SU-DHL-6 (cell line): ENCODE measurements at regions not wholly inside any gene's neighbourhood (a gene's known extent, or its start where the extent isn't known, plus 50 kb on each side); places are given as distances from the start of the nearest gene placed in this dataset.
"Not testable (repeated sequence)": the region's sequence is repeated elsewhere in the genome, so short reads cannot be mapped to it uniquely, and the experiment has no call there.

Source experiments
- H2AFZ ChIP-seq: fragments of 200-600 bp; sonication (generic); 2 replicates; pipeline ENCODE4 v1.6.1; 2014; ENCODE audit warnings: low read depth, mild to moderate bottlenecking, moderate library complexity, mixed read lengths, antibody characterized with exemption, low read length; ENCODE audit not compliant: severe bottlenecking
- H3F3A ChIP-seq: fragments of 200-600 bp; shearing (Covaris generic); 2 replicates; pipeline ENCODE4 v1.6.0; 2016; ENCODE audit warnings: antibody characterized with exemption, mild to moderate bottlenecking; ENCODE audit not compliant: insufficient read depth
- H3K27ac ChIP-seq: fragments of 200-600 bp; sonication (generic); 2 replicates; pipeline ENCODE4 v1.5.1; 2016; ENCODE audit warnings: low read depth, mild to moderate bottlenecking, low read length, moderate library complexity, mixed read lengths
- H3K27me3 ChIP-seq: fragments of 200-600 bp; sonication (generic), shearing (Covaris generic); 2 replicates; pipeline ENCODE4 v1.6.0; 2014; ENCODE audit warnings: mild to moderate bottlenecking, low read length
- H3K36me3 ChIP-seq: fragments of 200-600 bp; sonication (generic); 2 replicates; pipeline ENCODE4 v1.6.1; 2014; ENCODE audit warnings: mild to moderate bottlenecking, low read length, mixed read lengths
- H3K4me2 ChIP-seq: fragments of 300-600, 200-600 bp; shearing (Covaris generic), sonication (generic); 2 replicates; pipeline ENCODE4 v1.6.0; 2014; ENCODE audit warnings: low read length, low read depth, mild to moderate bottlenecking; ENCODE audit not compliant: poor library complexity, severe bottlenecking
- H3K4me3 ChIP-seq: fragments of 200-600 bp; sonication (generic); 2 replicates; pipeline ENCODE4 v1.5.1; 2014; ENCODE audit warnings: antibody characterized with exemption, low read length, mild to moderate bottlenecking, mixed read lengths; ENCODE audit not compliant: insufficient read depth, poor library complexity, severe bottlenecking
- H3K79me2 ChIP-seq: fragments of 200-600 bp; sonication (generic); 2 replicates; pipeline ENCODE4 v1.6.1; 2014; ENCODE audit warnings: mild to moderate bottlenecking, low read length, moderate library complexity; ENCODE audit not compliant: insufficient read depth
- H3K9ac ChIP-seq: fragments of 200-600 bp; sonication (generic); 2 replicates; pipeline ENCODE4 v1.7.0; 2014; ENCODE audit warnings: mild to moderate bottlenecking, low read length
- H3K9me2 ChIP-seq: fragments of 200-600 bp; sonication (generic); replicated peaks from 2 replicates; pipeline ENCODE4 v1.6.1; 2014; ENCODE audit warnings: low read length; ENCODE audit not compliant: insufficient read depth
- H3K9me3 ChIP-seq: fragments of 200-600 bp; sonication (generic); 2 replicates; pipeline ENCODE4 v1.6.1; 2014; ENCODE audit warnings: low read length, mixed read lengths; ENCODE audit not compliant: insufficient read depth
- H4K20me1 ChIP-seq: fragments of 200-600 bp; sonication (generic); 2 replicates; pipeline ENCODE4 v1.6.1; 2014; ENCODE audit warnings: low read depth, mild to moderate bottlenecking, antibody characterized with exemption, low read length, moderate library complexity, mixed read lengths
- EZH2phosphoT487 ChIP-seq: fragments of 200-600 bp; sonication (generic), shearing (Covaris generic); conservative IDR thresholded peaks from 2 replicates; pipeline ENCODE4 v1.6.1; 2018; ENCODE audit warnings: mild to moderate bottlenecking, antibody characterized with exemption, low read length, moderate library complexity, mixed read lengths
- TF ChIP-seq, protein P1 (sequence below): fragments of 200-600 bp; sonication (generic); IDR thresholded peaks from one replicate; pipeline ENCODE4 v1.5.1; 2017; ENCODE audit warnings: antibody characterized with exemption, mild to moderate bottlenecking, low read length, moderate library complexity; ENCODE audit not compliant: insufficient read depth, poor library complexity, severe bottlenecking

DNA sequence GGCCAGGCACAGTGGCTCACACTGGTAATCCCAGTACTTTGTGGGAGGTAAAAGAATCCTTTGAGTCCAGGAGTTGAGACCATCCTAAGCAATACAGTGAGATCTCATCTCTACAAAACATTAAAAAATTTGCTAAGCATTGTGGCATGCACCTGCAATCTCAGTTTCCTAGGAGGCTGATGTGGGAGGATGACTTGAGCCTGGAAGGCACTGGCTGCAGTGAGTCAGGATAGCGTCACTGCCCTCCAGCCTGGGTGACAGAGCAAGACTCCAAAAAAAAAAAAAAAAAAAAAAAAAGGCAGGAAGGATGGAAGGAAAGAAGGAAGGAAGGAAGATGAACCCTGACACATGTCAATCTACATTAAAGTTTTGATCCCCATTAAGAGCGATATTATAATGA, 1452.2 kb upstream of the ACO1 start:
- no peak overlapping the region for H3K27ac ChIP-seq
- no peak overlapping the region for H2AFZ ChIP-seq
- no peaks in the 10 kb centered on the region for H3K79me2 ChIP-seq
- H3F3A ChIP-seq: no peaks in the 10 kb centered on the region
- H3K9me3 ChIP-seq: no peaks in the 10 kb centered on the region
- no peak overlapping the region for H3K4me2 ChIP-seq
- no peaks in the 10 kb centered on the region for H3K9me2 ChIP-seq
- no peaks in the 10 kb centered on the region for H4K20me1 ChIP-seq
- no peak overlapping the region for H3K4me3 ChIP-seq
- no peaks in the 10 kb centered on the region for H3K36me3 ChIP-seq
- TF ChIP-seq, protein P1, sequence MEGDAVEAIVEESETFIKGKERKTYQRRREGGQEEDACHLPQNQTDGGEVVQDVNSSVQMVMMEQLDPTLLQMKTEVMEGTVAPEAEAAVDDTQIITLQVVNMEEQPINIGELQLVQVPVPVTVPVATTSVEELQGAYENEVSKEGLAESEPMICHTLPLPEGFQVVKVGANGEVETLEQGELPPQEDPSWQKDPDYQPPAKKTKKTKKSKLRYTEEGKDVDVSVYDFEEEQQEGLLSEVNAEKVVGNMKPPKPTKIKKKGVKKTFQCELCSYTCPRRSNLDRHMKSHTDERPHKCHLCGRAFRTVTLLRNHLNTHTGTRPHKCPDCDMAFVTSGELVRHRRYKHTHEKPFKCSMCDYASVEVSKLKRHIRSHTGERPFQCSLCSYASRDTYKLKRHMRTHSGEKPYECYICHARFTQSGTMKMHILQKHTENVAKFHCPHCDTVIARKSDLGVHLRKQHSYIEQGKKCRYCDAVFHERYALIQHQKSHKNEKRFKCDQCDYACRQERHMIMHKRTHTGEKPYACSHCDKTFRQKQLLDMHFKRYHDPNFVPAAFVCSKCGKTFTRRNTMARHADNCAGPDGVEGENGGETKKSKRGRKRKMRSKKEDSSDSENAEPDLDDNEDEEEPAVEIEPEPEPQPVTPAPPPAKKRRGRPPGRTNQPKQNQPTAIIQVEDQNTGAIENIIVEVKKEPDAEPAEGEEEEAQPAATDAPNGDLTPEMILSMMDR: no peak
- TF ChIP-seq EZH2phosphoT487: no peak
- H3K27me3 ChIP-seq: no peaks in the 10 kb centered on the region
- H3K9ac ChIP-seq: no peak overlapping the region

DNA sequence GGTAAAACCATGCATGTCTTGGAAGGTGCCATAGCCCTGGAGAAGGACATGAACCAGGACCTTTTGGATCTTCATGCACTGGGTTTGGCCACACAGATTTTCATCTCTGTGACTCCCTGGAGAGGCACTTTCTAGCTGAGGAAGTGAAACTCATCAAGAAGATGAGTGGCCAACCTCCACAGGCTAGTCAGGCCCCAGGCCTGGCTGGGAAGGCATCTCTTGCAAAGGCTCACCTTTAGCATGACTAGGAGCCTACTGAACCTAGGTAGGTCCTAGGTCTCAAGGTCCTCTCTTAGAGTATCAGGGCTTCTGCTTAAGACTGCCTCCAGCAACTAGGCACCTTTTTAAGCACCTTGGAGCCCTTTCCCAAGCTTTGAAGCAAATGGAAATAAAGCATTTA, 1448.7 kb upstream of the ACO1 start:
- Histone ChIP-seq H2AFZ (no peak overlapping the region), H4K20me1 (no peaks in the 10 kb centered on the region), H3K9me3 (no peaks in the 10 kb centered on the region), H3K4me2 (no peak overlapping the region), H3K79me2 (no peaks in the 10 kb centered on the region), H3K9ac (no peak overlapping the region), H3K36me3 (no peaks in the 10 kb centered on the region), H3K9me2 (no peaks in the 10 kb centered on the region), H3F3A (no peaks in the 10 kb centered on the region), H3K4me3 (no peak overlapping the region), H3K27me3 (no peaks in the 10 kb centered on the region), H3K27ac (no peak overlapping the region)
- TF ChIP-seq, protein P1: no peak
- TF ChIP-seq EZH2phosphoT487: no peak

DNA sequence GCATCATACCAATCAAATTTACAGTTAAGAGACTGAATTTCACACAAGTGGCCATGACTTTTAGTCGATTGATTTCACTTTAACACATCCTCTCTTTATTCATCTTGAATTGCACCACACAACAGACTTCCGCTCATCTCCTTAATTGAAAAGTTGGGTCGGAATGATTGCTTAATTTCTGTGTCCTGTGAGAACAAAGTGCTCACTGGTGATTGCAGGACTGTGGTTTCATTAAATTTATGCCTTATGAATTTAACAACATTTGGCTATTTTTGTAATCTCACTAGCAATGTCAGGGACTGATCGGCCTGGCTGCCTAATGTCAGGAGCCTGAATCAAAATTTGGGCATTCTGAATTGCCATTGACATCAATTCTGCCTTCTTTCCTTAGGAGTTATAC, 1447.3 kb upstream of the ACO1 start:
- no peaks in the 10 kb centered on the region for H3K27me3 ChIP-seq
- no peaks in the 10 kb centered on the region for H3K36me3 ChIP-seq
- no peak overlapping the region for H3K4me3 ChIP-seq
- H4K20me1 ChIP-seq: no peaks in the 10 kb centered on the region
- H3K27ac ChIP-seq: no peak overlapping the region
- no peaks in the 10 kb centered on the region for H3K79me2 ChIP-seq
- H2AFZ ChIP-seq: no peak overlapping the region
- TF ChIP-seq, protein P1: no peak
- TF ChIP-seq EZH2phosphoT487: no peak
- H3F3A ChIP-seq: no peaks in the 10 kb centered on the region
- no peaks in the 10 kb centered on the region for H3K9me2 ChIP-seq
- H3K4me2 ChIP-seq: no peak overlapping the region
- H3K9me3 ChIP-seq: no peaks in the 10 kb centered on the region
- no peak overlapping the region for H3K9ac ChIP-seq

DNA sequence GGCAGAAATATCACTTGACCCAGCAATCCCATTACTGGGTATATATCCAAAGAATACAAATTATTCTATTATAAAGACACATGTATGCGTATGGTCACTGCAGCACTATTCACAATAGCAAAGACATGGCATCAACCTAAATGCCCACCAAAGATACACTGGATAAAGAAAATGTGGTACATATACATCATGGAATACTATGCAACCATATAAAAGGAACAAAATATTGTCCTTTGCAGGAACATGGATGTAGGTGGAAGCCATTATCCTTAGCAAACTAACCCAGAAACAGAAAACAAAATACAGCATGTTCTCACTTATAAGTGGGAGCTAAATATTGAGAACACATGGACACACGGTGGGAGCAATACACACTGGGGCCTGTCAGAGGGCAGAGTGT, 1441.6 kb upstream of the ACO1 start:
- not testable (repeated sequence) for H4K20me1 ChIP-seq, H3K36me3 ChIP-seq, H3K9me3 ChIP-seq, H3K27ac ChIP-seq, H3F3A ChIP-seq, H3K4me3 ChIP-seq, H3K27me3 ChIP-seq, H3K9me2 ChIP-seq, H3K9ac ChIP-seq, H3K4me2 ChIP-seq, H2AFZ ChIP-seq, H3K79me2 ChIP-seq
